Occipital lobe (tissue), 1 donor: ENCODE measurements at regions not wholly inside any gene's neighbourhood (a gene's known extent, or its start where the extent isn't known, plus 50 kb on each side); places are given as distances from the start of the nearest gene placed in this dataset.
"Not testable (repeated sequence)": the region's sequence is repeated elsewhere in the genome, so short reads cannot be mapped to it uniquely, and the experiment has no call there.

Experiments used
- DNase-seq: peaks from one replicate; lab custom pipeline; 2025; lab: John Stamatoyannopoulos, UW

GRCh38 chr11:107276077-107276476 is 181.5 kb downstream of the CWF19L2 start:
- no peak for DNase-seq

DNA sequence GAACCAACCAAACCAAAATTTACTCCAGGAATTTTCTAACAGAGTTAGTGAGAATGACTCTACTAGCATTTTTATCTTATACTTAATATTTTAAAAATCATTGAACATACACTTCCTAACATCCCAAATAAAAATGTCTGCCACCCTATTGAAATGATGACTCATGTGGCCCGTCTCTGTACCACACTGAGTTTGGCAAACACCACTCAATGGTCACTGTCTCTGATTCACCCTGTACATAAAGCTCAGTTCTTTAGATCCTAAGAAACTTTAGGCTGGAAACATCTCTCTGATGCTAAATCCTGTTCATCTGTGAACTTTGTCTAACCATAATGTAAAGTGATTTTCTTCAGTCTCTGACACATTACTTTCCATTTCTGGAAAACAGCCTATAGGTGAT is 182.0 kb downstream of the CWF19L2 start:
- DNase-seq: no peak

- no peak for DNase-seq
These were observed 183.5 kb downstream of the CWF19L2 start for GRCh38 chr11:107274138-107274537.

- DNase-seq: no peak
These were observed 185.1 kb downstream of the CWF19L2 start for GRCh38 chr11:107272561-107272960.

GRCh38 chr11:107271425-107271824 is 186.2 kb downstream of the CWF19L2 start:
- no peak for DNase-seq

- DNase-seq: no peak
These were observed 188.6 kb downstream of the CWF19L2 start for GRCh38 chr11:107268977-107269376.

- no peak for DNase-seq
These were observed 191.2 kb downstream of the CWF19L2 start for GRCh38 chr11:107266455-107266854.

DNA sequence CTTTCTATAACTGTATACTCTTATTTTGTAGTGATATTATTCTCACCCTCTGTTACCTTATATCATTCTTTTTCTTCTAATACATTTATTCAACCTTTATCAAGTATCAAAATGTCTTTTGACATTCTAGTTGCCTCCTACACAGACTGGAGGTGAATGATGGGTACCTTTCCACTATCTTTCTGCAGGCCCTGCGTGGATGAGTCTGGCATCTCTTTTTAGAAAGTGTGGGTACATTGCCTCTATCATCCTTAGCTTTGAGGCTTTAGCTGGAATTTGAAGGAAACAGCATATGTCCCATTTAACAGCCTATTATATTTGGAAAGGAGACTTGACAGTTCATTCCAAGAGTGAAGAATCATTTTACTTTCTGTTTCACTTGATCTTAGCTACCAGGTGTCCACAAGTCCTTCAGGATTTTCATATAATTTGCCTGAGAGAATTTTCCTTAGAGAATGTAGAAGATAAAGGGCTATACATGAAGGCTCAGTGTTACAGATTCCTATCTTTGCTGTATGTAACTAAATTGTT is 192.0 kb downstream of the CWF19L2 start:
- no peak for DNase-seq

GRCh38 chr11:107263844-107264563 is 193.6 kb downstream of the CWF19L2 start:
- DNase-seq: no peak

- no peak for DNase-seq
These were observed 197.8 kb downstream of the CWF19L2 start for GRCh38 chr11:107259811-107260221.

- no peak for DNase-seq
These were observed 199.9 kb downstream of the CWF19L2 start for GRCh38 chr11:107257710-107258109.

DNA sequence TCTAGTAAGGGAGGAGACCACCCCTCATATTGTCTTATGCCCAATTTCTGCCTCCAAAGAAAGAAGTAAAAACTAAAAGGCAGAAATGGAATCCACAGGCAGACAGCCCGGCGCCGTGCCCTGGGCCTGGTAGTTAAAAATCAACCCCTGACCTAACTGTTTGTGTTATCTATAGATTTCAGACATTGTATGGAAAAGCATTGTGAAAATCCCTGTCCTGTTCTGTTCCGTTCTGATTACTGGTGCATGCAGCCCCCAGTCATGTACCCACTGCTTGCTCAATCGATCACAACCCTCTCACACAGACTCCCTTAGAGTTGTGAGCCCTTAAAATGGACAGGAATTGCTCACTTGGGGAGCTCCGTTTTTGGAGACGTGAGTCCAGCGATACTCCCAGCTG is 204.0 kb downstream of the CWF19L2 start:
- DNase-seq: not testable (repeated sequence)

DNA sequence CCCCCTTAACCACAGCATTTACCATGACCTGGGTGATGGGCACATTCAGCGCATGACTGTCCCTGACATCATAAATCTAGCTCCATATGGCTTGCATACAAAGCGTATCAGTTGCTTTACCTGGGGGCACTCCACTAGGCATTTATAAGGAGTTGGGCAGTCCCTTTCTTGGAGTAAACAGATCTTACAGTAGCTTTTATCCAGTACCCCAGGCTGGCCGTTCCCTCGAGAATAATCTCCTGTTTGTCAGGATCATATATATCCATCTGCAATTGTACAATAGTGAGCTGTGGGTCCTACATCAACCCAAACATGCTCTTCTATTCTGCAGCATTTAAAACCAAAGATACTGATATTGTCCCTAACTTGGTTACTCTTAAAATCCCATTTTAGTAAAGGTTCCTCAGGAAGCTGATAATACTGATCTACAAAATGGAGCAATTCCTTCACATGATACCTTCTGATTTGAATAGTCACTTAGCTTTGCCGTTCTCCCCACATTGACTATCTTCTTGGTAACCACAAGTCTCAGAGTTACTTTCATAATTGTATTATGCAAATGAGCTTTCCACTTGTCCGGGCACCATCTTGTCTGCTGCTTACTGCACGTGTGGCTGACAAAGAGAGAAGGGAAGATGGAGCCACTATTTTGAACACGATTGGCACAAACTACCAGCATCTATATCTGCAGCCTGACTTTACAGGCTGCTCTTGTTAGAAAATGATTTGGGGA is 205.0 kb downstream of the CWF19L2 start:
- no peak for DNase-seq

- no peak for DNase-seq
These were observed 206.3 kb downstream of the CWF19L2 start for GRCh38 chr11:107251298-107251697.

GRCh38 chr11:107250017-107250416 is 207.6 kb downstream of the CWF19L2 start:
- DNase-seq: no peak

DNA sequence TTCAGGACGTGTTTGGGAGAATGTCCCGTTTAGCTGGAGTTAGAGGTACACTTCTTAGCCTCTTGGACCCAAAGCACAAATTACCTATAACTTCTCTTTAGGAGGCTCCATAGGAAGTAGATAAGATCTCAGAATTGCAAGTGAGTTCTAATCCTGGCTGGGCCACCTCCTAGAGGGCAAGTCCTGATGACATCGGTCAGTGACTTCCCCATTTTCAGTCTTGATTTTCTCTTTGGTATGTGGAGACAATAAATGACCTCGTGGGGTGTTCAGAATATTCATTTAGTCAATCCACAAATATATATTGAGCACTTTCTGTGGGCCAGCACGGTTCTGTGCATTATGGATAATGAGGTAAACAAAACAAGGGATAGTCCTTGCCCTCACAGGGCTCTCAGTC is 208.6 kb downstream of the CWF19L2 start:
- DNase-seq: no peak

DNA sequence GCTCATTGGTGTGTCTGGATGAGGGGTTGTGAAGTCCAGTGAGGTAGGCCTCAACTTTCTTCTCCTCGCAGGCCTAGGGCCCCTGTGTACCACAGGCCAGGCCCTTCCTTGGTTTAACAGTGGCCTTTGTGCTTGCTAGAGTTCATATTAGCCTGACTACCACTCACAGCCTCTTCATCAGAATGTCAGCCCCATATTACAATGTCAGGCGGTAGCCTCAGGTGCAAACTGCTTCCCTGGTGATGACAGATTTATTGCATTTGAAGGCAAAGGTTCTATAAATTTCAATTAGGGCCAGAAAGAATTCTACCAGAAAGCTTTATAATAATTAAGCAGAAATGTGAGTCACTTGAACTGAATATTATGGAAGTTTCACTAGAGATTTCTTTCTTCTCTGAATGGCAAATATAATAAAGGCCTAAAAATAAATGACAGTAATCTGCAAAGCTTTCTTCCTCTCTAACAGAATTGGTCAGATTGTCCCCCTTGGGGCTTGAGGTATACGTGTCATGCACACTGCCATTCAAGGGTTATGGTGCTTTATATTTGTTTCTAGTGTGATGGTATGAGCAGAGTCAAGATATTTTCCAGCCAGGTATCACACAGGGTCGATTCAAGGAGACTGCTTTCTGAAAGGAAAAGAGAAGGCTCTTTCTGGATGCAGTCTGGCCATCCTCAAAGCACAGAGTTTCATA is 210.3 kb downstream of the CWF19L2 start:
- no peak for DNase-seq

DNA sequence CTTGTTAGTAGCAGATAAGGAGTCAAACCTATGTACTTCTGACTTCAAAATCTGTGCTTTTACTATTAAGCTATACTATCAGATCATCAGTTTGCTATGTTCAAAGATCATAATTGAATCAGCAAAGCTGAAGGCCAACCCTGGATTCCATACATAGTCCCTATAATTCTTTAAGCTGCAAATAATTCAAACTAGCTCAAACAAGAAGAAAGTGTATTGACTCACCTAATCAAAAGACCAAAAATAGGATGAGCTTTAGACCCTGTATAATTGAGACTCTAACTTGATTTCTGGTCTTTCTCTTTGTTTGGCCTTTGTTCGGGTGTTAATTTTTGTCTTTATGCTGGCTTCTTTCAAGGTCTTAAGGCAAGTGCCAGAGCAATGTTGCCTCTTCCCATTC is 213.7 kb downstream of the CWF19L2 start:
- no peak for DNase-seq

GRCh38 chr11:107232451-107232850 is 214.2 kb upstream of the GUCY1A2 start:
- DNase-seq: no peak

DNA sequence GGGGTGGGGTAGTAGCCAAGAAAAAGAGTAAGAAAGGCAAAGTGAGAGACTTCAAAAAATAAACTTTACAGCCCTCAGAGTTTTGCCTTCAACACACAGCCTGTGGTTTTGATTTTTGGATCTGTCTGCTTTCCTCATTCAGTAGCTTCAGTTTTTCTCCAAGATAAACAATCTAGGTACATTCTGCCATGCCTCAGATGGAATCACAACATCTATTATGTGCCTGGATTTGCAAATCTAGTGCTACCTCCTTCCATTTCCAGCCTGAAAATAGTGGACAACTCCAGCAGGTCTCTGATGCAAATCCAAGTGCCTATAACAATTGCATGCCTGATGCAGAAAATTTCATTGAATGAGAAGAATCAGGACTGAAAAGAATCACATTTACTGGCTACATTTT is 206.6 kb upstream of the GUCY1A2 start:
- DNase-seq: no peak

GRCh38 chr11:107222916-107223460 is 204.7 kb upstream of the GUCY1A2 start:
- no peak for DNase-seq

DNA sequence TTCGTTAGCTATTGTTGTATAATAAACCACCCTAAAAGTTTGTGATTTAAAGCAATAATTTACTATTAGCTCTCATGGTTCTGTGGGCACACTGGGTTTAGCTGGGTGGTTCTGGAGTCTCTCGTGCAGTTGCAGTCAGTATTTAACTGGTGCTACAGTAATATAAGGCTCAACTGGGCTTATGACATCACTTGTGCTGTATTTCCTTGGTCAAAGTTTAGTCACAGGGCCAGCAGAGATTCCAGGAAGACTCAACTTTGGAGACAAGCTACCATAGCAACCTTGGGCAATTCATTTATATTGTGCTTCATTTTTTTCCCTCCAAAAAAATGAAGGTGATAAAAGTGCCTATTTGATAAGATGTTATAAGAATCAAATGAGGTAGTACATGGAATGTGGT is 204.2 kb upstream of the GUCY1A2 start:
- no peak for DNase-seq
